ENCODE measurements at regions not wholly inside any gene's neighbourhood (a gene's known extent, or its start where the extent isn't known, plus 50 kb on each side); places are given as distances from the start of the nearest gene placed in this dataset.

DNA sequence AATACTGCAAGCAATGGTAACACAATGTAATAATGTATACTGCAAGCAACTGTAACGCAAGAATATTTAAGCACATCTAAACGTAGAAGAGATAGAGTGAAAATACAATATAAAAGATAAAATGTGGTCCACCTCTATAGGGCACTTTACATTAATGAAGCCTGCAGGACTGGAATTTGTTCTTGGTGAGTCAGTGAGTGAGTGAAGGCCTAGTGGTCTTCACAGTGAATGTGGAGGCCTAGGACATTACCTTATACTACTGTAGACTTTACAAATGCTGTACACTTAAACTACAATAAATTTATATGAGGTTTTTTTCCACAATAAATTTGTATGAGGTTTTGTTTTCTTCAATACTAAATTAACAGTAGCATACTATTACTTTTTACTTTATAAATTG lies 287.4 kb upstream of the SNX7 start:
- no peak for DNase-seq

GRCh38 chr1:98373056-98373455 lies 288.5 kb upstream of the SNX7 start:
- no peak for DNase-seq

- no peak for DNase-seq
Observed at GRCh38 chr1:98371764-98372163, 289.8 kb upstream of the SNX7 start.

DNA sequence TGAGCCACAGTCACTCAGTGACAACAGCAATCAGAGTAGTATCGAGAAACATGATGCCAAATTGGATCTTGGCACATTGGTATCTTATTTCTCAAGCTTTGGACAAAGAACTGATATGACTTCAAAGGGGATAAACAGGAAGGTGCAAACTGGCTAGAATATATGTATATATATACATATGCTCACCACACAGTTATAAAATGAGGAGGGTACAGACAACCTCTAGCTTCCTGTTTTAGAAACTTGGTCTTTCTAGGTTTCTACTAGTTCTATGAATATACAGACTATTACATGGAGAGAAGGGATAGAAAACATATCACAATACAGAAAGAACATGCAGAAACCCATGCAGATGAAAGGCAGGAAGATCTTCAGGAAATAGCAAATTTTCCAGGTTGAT lies 292.1 kb upstream of the SNX7 start:
- DNase-seq: no peak

DNA sequence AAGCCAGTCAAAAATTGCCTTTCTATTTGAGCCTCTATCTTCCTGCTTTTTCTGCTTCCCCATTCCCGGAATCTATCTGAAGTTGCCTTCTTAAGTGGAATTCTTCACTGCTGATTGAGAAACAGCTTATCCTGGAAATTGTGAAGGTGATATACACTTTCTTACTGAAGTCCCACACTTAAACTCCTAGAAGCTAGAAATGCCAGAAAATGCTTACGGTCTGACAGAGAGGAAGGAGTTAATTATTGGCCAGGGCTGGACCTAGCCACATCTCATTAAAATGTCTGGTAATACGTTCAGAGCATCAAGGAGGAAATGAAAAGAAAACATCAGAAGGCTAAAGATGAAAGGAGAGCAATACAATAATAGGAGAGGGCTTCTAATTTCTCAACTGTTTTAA lies 292.5 kb upstream of the SNX7 start:
- no peak for DNase-seq

- DNase-seq: no peak
Observed at GRCh38 chr1:98367426-98367825, 294.1 kb upstream of the SNX7 start.

DNA sequence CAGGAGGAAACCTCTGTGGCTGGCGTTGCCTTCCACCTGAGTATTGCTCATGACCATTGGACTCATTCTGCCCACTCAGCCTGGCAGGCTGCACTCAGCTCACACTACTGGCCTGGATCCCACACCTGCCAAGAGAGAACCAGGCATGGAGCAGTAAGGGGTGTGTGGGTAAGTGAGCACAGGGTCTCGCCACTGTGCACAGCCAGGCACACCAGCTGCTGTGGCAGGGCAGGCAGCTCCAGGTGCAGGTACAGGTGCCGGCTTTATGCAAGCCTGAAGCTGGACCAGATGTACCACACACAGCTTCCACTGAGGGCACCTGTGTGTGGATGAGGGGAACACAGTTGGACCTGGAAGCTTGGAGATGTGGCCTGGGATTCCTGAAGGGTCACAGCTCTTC lies 295.2 kb upstream of the SNX7 start:
- DNase-seq: no peak

DNA sequence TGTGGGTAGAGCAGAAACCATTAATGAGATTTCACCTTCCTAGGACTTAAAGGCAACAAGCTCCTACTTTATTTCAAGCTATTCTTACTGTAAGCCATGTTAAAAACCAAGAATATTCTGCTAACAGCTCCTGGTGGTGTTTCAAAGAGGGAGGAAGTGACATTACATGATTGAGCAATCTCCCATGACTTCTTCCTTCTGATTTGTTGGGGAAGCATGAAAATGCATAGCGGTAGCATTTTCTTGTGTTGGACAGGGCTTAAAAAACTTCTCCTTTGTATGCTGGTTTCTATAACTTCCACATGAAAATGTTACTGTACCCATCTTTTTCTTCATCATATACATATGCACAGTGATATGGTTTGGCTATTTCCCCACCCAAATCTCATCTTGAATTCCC lies 297.0 kb upstream of the SNX7 start:
- no peak for DNase-seq

- DNase-seq: no peak
Observed at GRCh38 chr1:98360864-98361263, 300.7 kb upstream of the SNX7 start.

DNA sequence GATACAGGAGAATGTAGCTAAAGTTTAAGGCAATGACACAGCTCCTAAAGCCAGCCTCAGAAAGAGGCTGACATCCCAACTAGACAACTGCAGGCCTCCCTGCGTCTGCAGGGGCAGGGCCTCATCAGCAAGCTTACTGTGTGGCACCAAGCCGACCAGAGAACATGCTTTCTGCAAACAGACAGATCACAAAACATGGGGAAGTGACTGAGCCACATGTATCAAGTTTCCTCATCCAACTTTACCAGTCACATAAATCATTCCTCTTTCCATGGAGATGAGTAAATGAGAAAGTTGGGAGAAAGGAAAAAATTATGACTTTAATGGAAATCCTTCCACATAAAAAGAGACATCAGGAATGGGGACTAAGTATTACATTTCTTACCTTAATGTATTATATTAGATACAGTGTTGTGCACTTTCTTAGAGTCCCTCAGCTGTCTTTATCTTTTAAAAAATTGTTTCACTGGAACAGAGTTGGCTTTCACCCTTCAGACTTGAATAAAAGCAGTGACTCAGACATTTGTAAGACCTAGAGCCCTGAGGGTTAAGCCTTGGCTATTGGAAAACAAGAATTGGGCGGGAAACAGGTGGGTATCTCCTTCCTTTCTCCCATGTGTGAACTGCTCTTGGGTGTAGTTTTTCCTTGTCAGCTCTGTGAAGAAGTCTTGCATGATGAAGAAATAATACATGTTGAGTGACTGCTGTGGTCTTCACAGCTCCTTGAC lies 305.7 kb upstream of the SNX7 start:
- DNase-seq: no peak

- no peak for DNase-seq
Observed at GRCh38 chr1:98352378-98352777, 309.1 kb upstream of the SNX7 start.

GRCh38 chr1:98351561-98351960 lies 310.0 kb upstream of the SNX7 start:
- no peak for DNase-seq

- no peak for DNase-seq
Observed at GRCh38 chr1:98345417-98345816, 316.1 kb upstream of the SNX7 start.

DNA sequence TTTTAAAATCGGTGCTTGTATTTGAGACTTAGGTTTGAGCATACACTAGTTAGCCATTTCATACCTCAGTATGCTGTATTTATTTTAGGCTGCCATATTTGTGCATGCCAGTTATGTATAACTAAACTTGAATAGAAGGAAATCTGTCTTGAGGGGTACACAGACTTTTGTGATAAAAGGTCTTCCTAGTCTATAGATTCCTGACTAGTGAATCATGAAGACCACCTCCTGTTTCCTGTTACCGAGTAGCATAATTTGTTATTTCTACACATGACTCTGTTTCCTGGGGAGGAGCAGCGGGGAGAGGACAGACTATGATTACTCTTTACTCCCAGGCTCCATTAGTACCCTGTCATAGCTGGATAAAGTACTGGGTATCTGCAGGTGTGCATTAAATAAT lies 316.8 kb upstream of the SNX7 start:
- no peak for DNase-seq

GRCh38 chr1:98342566-98342965 lies 319.0 kb upstream of the SNX7 start:
- DNase-seq: no peak

GRCh38 chr1:98340511-98340910 lies 321.0 kb upstream of the SNX7 start:
- DNase-seq: no peak

GRCh38 chr1:98336472-98337083 lies 324.9 kb upstream of the SNX7 start:
- no peak for DNase-seq

DNA sequence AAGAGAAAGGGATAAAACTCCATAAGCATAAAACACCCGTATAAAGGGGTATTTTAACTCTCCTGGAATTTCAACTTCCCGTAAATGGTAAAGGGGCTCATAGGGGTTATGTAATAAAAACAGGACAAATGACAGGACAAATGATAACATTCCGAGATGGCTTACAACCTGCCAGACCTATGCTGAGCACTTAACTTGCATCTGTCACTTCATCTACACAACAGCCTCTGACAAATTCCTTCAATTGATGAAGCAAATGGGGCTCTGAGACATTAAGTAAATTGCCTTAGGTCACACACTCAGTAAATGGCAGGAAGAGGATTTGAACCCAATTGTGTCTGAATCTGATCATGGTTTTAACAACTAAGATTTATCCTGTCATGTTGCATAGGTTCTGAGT lies 327.6 kb upstream of the SNX7 start:
- no peak for DNase-seq

DNA sequence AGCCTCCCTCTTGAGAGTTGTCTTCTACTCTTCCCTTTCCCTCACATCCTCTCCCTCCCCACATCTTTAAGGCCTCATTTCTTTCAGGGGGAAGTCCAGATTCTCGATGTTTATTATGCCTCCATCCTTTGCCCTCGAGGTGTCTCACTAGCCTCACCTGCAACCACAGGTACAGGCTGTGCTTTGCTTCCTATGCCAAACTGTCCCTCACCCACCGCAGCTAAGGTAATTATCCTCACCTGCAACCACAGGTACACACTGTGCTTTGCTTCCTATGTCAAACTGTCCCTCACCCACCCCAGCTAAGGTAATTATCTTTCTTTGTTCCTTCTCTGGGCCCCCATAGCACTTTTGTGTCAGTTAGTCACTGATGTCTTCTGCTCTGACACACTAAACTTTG lies 328.1 kb upstream of the SNX7 start:
- no peak for DNase-seq

- no peak for DNase-seq
Observed at GRCh38 chr1:98331718-98332311, 329.7 kb upstream of the SNX7 start.

GRCh38 chr1:98331243-98331642 lies 330.3 kb upstream of the SNX7 start:
- no peak for DNase-seq

- no peak for DNase-seq
Observed at GRCh38 chr1:98330224-98330623, 331.3 kb upstream of the SNX7 start.

DNA sequence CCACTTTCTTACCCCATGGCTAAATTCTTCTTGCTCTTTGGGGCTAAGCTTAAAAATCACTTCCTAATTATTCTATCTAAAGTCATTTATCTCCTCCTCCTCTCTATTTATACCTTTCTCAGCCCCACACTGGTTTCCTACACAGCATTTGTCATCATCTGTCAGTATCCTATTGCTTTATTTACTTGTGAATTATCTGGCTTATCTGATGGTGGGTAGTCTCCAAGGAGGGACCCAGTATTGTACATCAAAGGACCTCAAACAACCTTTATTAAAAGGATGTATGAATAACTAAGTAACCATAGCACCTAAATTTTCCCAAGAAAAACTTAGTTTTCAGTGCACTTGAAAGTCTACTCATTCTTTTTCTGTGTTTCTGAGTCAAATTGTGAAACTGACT lies 332.7 kb upstream of the SNX7 start:
- no peak for DNase-seq

- no peak for DNase-seq
Observed at GRCh38 chr1:98327220-98327861, 334.2 kb upstream of the SNX7 start.
